GM18507 (cell line): ENCODE measurements at regions not wholly inside any gene's neighbourhood (a gene's known extent, or its start where the extent isn't known, plus 50 kb on each side); places are given as distances from the start of the nearest gene placed in this dataset.
A peak's percentile ranks its signal among the peaks of the same experiment; 100 is the strongest.
"Not testable (repeated sequence)": the region's sequence is repeated elsewhere in the genome, so short reads cannot be mapped to it uniquely, and the experiment has no call there.

Experiments
- DNase-seq: peaks from one replicate; pipeline ENCODE4 v3.0.0; 2011; ENCODE audit warnings: low read depth; ENCODE audit not compliant: insufficient read length; ENCODE audit errors: extremely low spot score
- FAIRE-seq: peaks from 2 replicates; lab custom pipeline; 2011; peaks lifted over from hg19 to GRCh38; lab: Jason Lieb, UNC

GRCh38 chr10:21368728-21369425 is 156.6 kb downstream of the SKIDA1 start:
- FAIRE-seq (no peak), DNase-seq (no peak)

GRCh38 chr10:21368022-21368582 is 157.4 kb downstream of the SKIDA1 start:
- FAIRE-seq (no peak), DNase-seq (no peak)

GRCh38 chr10:21366108-21366507 is 159.4 kb downstream of the SKIDA1 start:
- not testable (repeated sequence) for DNase-seq, FAIRE-seq

- no peak for FAIRE-seq
- DNase-seq = no peak
Observed at GRCh38 chr10:21364196-21365114, 161.0 kb downstream of the SKIDA1 start.

GRCh38 chr10:21363731-21364104 is 161.8 kb downstream of the SKIDA1 start:
- DNase-seq = no peak
- no peak for FAIRE-seq

- DNase-seq (no peak), FAIRE-seq (no peak)
Observed at GRCh38 chr10:21363092-21363730, 162.3 kb downstream of the SKIDA1 start.

- FAIRE-seq = no peak
Observed at GRCh38 chr10:21359202-21359601, 166.3 kb downstream of the SKIDA1 start.

GRCh38 chr10:21355591-21356011 is 169.9 kb downstream of the SKIDA1 start:
- no peak for DNase-seq
- FAIRE-seq = no peak

More at GRCh38 chr10:21359202-21359601, 166.3 kb downstream of the SKIDA1 start:
- DNase-seq = no peak

GRCh38 chr10:21352886-21353285 is 172.6 kb downstream of the SKIDA1 start:
- FAIRE-seq = peak; percentile 59
- no peak for DNase-seq

GRCh38 chr10:21351594-21351993 is 173.9 kb downstream of the SKIDA1 start:
- FAIRE-seq, DNase-seq: not testable (repeated sequence)

- no peak for FAIRE-seq
Observed at GRCh38 chr10:21349912-21350286, 175.6 kb downstream of the SKIDA1 start.

GRCh38 chr10:21347785-21348170 is 177.7 kb downstream of the SKIDA1 start:
- no peak for FAIRE-seq
- DNase-seq = no peak

More at GRCh38 chr10:21349912-21350286, 175.6 kb downstream of the SKIDA1 start:
- no peak for DNase-seq

- FAIRE-seq (no peak), DNase-seq (no peak)
Observed at GRCh38 chr10:21347043-21347784, 178.3 kb downstream of the SKIDA1 start.

- no peak for DNase-seq
- FAIRE-seq = no peak
Observed at GRCh38 chr10:21343087-21343486, 182.4 kb downstream of the SKIDA1 start.

- not testable (repeated sequence) for FAIRE-seq
Observed at GRCh38 chr10:21342499-21342898, 183.0 kb downstream of the SKIDA1 start.

GRCh38 chr10:21340331-21340730 is 185.2 kb downstream of the SKIDA1 start:
- DNase-seq (no peak), FAIRE-seq (no peak)

More at GRCh38 chr10:21342499-21342898, 183.0 kb downstream of the SKIDA1 start:
- DNase-seq = not testable (repeated sequence)

GRCh38 chr10:21337171-21337792 is 188.2 kb downstream of the SKIDA1 start:
- no peak for DNase-seq
- no peak for FAIRE-seq

- FAIRE-seq = no peak
- DNase-seq = no peak
Observed at GRCh38 chr10:21336476-21337170, 188.9 kb downstream of the SKIDA1 start.
